HTR-8/SVneo (cell line): ENCODE measurements at regions not wholly inside any gene's neighbourhood (a gene's known extent, or its start where the extent isn't known, plus 50 kb on each side); places are given as distances from the start of the nearest gene placed in this dataset.

ENCODE experiments used
- DNase-seq: peaks from one replicate; pipeline ENCODE4 v3.0.0; 2011; ENCODE audit warnings: low spot score, mixed read lengths; ENCODE audit not compliant: insufficient read length
- FAIRE-seq: peaks from 2 replicates; lab custom pipeline; 2011; peaks lifted over from hg19 to GRCh38; lab: Jason Lieb, UNC

DNA sequence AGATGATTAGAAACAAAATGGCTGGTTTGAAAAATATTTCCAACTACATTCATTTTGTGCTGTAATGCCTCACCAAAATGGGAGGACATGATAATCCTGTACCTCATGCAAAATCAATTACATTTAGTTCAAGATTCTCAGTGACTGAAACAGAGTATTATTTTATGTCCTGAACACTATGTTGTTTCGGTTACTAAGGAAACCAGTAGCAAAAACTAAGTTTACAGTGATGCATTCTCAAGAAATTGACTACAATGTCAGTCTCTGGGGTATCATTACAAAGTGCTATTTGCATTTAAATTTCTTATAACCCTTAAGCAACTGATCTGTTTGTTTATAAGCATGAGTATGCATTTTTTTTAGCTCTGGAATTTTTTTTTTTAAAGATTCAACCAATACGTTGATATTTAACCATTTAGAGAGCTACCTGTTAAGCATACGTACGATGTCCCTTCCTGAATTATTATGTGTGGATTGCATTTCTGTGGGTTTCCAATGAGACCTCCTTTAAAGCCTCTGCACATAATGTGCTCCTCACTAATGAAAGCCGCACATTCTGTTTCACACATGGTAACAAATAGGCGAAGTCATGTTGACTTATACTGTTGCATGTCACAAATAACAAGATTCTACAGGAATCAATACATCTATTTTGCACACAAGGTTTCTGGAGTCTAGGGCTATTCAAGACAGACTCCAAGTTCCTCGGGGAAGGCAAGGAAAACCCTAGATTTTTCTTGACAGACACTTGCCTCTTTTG, 1035.7 kb downstream of the ADGRL2 start:
- DNase-seq = no peak
- no peak for FAIRE-seq

DNA sequence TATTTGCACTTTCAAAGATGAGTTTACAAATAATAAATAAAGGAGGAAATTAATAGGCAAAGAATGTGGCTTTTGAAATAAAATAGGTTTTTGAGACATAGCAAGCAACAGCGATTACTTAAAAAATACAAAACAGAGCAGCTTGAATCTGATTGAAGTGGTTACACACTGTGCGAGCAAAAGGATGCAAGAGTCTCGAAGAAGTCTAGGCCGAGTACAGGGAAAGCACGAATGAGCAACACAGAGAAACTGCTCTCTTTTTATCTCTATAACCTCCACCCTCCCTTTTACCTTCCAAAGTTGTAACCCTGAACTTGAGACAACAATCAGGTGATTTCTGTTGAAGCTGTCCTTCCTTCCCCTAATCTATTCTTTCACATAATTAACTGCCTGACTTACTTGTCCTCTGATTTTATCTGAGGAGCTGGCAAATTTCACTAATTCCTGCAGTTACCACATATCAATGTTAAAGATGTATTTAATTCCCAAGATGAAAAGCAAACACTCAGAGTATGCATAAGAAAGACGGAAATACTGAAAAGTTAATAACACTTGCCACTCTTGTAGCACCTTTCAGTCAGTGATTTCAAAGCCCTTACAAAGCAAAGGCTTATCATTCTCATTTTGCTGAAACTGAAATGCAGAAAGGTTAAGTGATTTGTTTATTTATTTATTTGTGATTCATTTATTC, 1030.1 kb downstream of the ADGRL2 start:
- DNase-seq (no peak), FAIRE-seq (no peak)

DNA sequence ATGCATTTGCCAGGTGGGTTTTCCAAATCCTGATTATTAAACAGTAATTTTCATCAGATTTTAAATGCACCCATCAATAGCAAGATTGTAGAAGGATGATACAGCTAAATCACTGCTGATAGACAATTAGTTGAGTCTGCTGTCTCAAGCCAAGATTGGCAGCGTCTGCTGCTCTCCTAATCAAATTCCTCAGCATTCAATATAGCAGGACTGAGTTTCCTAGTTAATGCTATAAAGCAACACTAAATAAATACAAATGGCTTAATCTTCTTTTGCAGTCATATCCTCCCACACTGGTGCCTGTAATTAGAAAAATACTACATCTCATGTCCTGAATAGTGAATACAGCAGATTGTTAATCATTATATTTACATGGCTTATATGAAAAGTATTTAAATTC, 1028.8 kb downstream of the ADGRL2 start:
- DNase-seq (no peak), FAIRE-seq (no peak)

DNA sequence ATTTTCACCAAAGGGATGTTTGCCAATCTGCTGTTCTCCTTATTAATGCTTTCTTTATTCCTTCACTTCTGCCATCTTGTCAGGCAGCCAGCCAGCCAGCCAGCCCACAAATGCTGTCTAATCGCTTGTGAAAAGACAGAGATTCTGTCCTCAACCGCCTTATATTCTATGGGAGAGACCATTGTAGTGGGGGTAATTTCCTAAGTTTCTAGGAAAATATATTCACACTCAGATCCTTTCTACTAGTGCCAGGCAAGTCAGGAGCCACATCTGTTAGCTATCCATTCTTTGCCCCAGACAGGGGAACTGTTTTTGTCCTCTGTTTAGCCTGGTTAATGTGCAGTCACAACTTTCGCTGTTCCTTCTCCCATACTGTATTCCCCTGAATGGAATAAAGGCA, 1023.1 kb downstream of the ADGRL2 start:
- DNase-seq = no peak
- FAIRE-seq = no peak

DNA sequence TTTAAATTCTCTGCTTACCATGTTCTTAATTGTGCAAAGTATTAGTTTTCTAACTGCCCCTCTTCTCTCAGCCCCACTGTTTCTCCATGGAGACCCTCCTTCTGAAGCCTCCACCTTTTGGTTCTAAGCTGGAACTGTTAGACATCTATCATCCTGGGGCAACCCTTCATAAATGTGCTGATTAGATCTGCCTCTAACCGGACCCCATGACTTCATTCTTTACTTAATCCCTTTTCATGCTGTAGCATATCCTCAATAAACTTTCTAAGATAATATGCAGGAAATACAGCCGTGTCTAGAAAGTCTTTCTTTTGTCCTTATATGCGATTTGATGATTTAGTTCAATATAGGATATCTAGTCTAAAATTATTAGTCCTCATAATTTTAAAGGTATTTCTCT, 1020.1 kb downstream of the ADGRL2 start:
- no peak for DNase-seq
- FAIRE-seq = no peak

DNA sequence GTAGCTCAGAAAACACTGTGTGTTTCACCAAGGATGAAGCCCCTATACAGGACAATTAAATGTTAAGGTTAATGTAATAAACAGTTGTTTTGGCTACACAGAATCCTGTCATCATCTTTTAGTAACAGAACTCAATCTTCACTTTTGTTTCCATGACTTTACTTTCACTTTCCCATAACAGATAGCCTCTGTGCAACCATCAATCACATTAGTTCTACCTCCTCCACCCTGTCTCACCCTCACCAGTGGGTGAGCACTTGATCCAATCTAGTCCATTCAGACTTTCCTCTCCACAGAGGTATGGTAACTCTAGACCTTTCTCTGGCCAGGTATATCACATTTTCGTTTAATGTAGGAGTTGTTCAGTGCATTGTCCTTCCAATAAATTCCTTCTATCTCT, 1018.5 kb downstream of the ADGRL2 start:
- DNase-seq (no peak), FAIRE-seq (no peak)

DNA sequence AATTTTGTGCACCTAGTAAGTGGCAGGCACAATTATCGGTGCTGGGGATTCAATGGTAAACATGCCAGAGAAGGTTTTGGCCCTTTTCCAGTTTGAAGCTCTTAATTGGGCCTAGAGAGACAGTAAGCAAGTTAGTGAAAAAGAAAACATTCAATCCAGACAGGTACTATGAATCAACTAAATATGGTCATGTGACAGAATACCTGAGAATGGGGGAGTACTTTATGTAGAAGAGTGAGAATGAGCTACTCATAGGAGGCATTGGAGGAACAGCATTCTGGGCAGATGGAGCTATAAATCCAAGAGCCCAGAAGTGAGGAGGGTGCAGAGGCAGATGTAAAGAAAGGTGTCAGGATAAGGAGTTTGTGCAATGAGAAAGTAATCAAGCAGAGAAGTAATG, 1017.9 kb downstream of the ADGRL2 start:
- DNase-seq (no peak), FAIRE-seq (no peak)

DNA sequence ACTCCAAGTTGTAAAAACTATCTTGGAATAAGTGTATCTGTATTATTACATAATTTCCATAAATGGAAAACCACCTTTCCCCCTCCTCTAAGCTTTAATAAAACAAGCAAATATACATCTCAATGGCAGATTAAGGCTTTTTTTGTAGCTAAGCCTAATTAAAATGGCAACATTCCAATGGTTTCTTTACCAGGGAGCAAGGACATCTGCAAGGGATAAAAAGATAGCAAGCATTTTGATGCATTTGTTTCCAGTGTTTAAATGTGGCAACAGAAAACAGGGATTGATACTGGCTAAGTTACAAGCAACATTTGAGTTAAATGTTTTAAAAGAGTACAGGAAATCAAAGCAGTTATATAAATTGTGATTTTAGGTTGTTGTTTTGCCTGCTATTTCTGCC, 1012.7 kb downstream of the ADGRL2 start:
- no peak for DNase-seq
- FAIRE-seq = no peak

DNA sequence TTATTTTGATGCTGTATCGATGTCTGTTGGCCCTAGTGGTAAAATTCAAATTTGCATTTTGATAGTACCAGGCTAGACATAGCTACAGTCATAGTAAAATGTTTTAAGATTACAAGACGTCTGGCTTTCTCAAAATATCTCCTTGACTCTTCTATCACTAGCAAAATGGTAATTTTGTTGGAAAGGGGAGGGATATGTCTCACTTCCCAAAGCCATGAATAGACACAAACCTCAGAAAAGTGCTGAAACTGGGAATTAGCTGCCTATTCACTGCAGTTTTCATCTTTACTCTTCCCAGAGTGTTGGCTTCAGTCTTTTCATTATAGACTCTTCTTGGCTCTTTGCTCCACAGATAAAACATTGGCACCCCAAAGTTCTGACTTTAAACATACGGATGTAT, 1009.9 kb downstream of the ADGRL2 start:
- FAIRE-seq (no peak), DNase-seq (no peak)

DNA sequence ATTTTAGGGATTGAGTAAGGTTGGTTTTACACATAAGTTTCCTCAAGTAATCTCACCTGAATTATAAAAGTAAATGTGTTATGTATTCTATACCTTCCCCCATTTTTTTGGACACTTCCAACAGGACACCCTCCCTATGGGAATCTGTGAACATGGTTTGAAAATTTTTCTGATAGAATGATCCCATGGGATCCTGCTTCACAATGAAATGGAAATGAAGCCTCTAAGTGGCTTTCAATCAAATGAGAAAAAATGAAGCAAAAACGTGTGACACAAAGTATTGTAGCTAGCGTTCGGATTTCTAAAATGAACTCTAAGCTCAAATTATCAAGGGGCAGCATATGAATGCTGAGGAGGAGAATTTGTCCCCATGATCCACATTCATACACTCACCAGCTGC, 1006.8 kb downstream of the ADGRL2 start:
- FAIRE-seq = no peak
- no peak for DNase-seq

DNA sequence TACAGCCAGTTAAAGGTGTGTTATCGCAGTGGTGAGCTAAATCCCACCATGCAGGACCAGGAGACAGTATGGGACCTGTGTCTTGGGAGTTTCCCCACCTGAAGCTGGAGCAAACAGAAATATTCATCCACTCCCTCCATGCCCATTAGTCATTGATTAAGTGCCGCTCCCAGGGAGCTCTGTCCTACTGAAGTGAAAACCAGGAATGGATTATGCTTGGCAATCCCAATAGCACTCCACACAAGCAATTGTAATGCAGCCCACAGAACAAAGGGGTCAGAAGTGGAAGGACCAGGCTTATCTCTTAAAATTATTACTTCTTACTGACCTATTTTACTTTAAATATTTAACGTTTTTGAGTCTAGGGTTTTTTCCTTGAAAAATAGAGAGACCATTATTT, 1005.4 kb downstream of the ADGRL2 start:
- FAIRE-seq (no peak), DNase-seq (no peak)

DNA sequence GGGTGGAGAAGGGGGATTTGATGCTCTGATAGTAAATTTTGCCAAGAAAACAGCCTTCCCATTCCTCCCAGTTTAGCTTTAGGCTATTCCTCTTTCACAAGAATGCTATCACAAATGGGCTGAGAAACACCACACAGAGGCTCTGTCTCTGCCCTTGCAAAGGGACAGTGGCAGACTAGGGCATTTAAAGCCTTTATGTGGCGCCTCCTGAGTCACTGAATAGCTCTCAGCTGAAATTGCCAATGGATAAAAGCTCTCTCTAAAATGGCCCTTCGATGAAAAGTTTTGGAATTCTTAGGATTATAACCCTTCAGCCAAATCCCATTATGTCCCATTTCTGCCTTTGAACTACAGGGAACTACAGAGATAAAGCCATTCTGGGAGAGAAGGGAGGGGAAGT, 1000.4 kb downstream of the ADGRL2 start:
- FAIRE-seq (no peak), DNase-seq (no peak)

DNA sequence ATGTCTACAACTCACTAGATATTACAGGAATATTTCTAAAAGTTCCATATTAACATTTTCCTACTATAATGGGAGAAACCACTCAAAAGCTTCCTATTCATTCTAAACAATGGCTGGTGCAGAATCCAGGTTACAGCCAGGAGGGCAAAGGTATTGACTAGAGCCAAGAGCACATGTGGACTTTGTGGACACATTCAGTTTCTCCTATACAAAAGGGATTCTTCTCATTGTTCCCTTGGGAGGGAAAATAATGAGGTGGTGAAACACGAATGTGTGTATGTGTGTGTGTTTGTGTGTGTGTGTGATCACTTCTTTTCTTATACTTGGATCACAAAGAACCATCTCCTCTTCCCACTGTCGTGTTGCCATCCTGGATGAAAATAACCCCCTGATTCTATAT, 1000.0 kb downstream of the ADGRL2 start:
- no peak for FAIRE-seq
- DNase-seq = no peak

DNA sequence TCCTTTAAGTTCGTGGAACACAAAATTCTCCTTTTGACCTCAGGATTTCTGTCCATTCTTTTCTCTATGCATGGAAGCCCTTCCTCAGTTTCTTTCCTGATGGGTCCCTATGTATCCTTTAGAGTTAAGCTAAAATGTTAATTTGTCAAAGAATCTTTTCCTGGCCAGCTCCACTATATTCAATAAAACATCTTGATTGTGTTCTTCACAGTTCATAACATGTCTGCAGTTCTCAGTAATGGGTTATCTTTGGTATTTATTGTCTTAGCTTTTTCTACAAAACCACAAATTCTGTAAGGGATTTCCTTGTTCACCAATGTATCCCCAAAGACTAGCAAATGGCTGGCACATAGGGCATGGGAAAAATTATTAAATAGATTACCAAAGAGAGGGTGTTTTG, 998.5 kb downstream of the ADGRL2 start:
- DNase-seq = no peak
- no peak for FAIRE-seq

DNA sequence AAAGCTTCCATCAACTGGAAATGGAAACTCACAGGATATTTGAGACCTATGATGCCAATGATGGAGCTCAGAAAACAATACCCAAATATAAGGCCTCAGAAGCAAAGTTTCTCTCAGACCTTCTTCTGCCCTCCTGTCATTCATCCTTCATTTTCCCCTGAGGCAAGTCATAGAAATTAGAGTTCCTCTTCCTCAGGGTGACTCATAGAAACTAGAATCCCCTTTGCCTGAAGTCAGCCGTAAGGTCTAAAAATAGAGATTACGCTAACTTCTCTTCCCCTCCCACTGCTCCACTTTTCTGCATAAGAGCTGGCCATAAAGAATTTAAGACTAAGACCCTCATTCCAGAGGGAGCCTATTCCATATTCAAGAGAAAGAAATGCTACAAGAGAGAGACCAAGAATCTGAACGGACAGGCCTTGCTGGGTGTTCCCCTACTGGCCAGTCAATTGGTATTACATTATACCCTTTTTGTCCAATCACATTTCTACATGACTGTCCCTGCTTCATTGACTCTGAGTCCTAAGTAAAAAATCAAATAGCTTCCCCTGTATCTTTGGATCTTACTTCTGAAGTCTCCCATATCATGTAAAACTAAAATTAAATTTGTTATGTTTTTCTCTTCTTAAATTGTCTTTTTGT, 994.9 kb downstream of the ADGRL2 start:
- FAIRE-seq (no peak), DNase-seq (no peak)

DNA sequence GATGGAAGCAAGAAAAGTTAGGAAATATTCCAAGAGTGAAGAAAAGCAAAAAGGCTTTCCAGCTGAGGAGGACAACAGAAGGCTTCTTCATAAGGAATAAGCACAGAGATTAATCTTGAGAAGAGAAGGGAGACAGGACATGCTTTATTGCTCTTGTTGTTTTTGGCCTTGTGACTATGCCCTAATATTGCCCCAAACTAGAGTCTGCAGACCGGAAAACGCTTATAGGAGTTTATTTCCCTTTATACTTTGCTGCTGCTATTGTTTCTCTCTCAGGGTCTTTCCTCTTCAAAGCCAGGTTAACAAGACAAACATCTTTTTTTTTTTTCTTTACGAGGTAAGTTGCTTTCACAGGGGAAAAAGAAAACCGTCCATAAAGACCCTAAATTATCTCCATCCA, 991.4 kb downstream of the ADGRL2 start:
- FAIRE-seq = no peak
- no peak for DNase-seq

DNA sequence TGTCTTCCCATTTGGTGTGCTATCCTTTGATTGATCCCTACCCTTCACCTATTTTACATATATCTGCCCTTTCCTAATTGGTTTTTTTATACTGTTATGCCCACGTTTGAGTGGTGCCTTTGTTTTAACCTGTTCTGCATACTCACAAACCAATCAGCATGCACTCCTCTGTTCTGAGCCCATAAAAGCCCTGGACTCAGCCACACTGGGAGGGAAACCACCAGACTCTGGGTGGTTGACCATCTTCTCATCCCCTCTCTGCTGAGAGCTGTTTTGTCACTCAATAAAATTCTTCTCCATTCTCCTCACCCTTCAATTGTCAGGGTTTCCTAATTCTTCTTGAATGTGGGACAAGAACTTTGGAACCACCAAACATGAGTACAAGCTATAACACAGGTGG, 989.8 kb downstream of the ADGRL2 start:
- FAIRE-seq (no peak), DNase-seq (no peak)

DNA sequence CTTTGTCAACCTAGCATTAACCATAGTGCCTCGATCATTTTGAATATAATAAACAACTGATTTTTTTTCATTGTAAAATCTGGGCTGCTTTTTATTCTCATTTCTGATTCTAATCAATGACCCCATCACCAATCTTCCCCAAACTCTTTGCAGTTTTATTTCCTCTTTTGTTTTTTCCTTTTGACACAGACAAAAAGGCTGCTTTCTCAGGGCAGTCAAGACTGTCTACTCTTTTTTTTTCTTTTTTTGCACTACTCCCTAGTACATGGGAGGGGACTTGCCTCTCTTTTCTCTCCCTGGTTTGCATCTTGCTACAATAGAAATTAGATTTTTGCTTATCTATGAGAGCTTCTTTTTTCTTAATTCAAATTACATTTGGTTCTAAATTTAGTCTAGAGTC, 987.9 kb downstream of the ADGRL2 start:
- DNase-seq = no peak
- no peak for FAIRE-seq

DNA sequence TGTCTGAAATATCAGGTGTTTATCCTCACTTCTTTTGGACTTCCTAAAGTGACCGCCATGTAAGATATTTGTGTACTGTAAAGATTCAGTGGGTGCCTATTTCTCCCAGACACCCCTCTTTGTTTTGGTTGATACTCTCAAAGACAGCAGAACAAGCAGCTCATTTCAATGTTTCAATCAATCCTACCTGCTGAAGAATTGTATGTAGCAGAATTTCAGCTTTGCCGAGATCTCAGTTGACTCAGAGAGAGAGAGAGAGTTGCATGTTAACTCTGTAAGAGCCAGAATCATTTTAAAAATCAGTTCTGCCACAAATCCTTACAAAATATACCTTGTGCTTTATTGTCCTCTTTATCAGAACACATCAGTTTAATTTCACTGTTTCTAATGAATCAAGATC, 987.3 kb downstream of the ADGRL2 start:
- FAIRE-seq = no peak

DNA sequence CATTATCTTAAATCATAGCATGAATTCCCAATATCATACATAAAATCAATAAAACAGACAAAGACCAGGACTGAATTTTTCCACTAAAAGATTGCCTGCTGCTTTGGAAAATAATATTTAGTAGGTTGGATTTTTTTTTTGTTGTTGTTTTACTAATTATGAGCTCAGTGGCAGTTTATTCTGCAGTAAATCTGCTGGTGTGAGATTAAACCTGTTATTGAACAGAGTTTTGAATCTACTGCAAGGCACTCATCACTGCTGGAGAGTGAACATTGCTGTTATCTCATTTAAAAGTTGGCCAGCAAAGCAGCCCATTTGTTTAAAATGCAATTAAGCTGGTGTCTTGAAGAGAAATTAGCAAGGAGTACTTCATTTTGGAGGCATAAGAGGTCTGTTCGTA, 986.1 kb downstream of the ADGRL2 start:
- DNase-seq (no peak), FAIRE-seq (no peak)

More for the DNA sequence above, 987.3 kb downstream of the ADGRL2 start:
- DNase-seq = no peak

DNA sequence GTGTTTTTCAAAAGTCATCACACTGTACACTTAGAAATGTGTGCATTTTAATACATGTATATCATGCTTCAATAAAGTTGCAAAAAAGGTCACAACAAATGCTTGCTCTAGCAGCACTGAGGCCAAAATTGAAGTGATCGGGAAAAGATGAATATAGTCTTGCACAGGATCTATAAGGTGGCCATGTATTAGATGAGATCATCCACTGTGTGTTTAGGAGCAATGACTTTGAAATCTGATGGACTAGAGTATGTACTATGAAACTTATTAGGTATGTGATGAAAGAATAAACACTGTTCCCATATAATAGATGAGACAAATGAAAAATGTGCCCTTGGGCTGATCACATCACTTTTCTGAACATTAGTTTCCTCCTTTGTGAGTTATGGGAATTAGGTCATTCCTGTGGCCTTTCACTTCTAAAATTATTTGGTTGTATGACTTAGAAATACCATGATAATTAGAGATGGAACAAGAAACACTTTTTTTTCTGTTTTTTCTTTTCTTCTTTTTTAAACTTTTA, 984.6 kb downstream of the ADGRL2 start:
- DNase-seq (no peak), FAIRE-seq (no peak)
